ENCODE measurements at regions not wholly inside any gene's neighbourhood (a gene's known extent, or its start where the extent isn't known, plus 50 kb on each side); places are given as distances from the start of the nearest gene placed in this dataset.

DNA sequence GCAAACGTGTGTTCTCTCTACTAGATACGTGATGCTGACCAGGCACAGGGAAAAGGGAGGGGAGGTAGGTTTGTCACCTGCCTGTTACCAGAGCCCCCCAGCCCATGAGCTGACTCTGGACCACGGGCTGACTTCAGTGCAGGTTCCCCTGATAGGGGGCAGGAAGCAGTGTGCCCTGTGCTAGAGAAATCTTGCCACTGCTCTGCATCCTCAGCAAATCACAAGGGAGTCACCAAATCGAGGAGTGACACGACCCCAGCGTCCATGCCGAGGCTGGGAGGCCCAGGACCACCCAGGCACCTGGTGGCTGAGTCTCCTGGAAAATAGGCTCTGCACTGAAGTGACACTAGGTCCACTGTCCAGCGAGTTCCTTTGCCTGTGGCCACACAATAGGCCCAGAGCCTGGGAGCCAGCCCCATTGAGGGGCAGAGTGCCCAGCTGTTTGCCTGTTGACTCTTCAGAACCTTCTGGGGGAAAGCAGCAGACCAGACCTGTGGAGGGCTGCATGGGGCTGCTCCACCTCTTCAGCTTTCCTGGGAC is 99.3 kb downstream of the CTTN start:
- TF ChIP-seq, protein P1, sequence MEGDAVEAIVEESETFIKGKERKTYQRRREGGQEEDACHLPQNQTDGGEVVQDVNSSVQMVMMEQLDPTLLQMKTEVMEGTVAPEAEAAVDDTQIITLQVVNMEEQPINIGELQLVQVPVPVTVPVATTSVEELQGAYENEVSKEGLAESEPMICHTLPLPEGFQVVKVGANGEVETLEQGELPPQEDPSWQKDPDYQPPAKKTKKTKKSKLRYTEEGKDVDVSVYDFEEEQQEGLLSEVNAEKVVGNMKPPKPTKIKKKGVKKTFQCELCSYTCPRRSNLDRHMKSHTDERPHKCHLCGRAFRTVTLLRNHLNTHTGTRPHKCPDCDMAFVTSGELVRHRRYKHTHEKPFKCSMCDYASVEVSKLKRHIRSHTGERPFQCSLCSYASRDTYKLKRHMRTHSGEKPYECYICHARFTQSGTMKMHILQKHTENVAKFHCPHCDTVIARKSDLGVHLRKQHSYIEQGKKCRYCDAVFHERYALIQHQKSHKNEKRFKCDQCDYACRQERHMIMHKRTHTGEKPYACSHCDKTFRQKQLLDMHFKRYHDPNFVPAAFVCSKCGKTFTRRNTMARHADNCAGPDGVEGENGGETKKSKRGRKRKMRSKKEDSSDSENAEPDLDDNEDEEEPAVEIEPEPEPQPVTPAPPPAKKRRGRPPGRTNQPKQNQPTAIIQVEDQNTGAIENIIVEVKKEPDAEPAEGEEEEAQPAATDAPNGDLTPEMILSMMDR (IDR thresholded peaks at IDR 0.05): no peak

- TF ChIP-seq, protein P1 (IDR thresholded peaks at IDR 0.05): no peak
These were observed 99.8 kb downstream of the CTTN start for GRCh38 chr11:70498171-70498571.

GRCh38 chr11:70498976-70499801 is 100.9 kb downstream of the CTTN start:
- TF ChIP-seq, protein P1 (IDR thresholded peaks at IDR 0.05): no peak

DNA sequence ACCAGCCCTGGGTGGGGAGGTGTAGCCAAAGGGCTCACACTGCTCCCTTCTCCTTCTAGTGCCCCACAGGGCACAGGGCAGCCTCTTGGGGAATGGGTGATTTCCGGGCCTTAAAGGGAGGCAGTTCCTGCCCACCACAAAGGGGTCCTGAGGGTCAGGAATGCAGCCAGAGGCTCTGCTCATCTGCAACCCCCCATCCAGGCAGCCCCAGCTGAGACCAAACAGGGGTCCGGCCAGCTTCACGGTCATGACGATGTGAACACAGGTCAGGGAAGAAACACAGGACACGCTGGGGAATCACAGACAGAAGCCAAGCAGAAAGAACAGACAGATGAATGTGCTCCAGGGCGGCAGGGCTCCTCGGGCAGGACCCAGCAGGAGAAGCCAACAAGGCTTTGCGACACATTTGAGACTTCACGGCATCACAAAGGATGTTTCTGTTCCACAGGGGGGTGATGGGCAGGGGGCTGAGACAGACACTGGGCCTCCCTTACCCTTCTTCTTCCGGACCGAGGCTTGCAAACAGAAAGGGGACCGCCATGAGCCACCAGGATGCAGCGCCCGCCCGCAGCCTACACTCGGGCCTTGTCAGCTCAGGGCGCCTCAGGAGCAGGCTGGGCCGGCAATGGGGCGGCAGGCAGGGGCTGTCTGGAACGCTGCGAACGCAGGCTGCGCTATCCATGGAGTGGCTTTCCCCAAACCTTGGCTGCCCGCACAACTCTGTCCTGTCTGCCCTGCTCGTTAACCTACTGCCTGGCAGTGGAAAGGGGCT is 101.9 kb downstream of the CTTN start:
- TF ChIP-seq, protein P1 (IDR thresholded peaks at IDR 0.05): no peak

DNA sequence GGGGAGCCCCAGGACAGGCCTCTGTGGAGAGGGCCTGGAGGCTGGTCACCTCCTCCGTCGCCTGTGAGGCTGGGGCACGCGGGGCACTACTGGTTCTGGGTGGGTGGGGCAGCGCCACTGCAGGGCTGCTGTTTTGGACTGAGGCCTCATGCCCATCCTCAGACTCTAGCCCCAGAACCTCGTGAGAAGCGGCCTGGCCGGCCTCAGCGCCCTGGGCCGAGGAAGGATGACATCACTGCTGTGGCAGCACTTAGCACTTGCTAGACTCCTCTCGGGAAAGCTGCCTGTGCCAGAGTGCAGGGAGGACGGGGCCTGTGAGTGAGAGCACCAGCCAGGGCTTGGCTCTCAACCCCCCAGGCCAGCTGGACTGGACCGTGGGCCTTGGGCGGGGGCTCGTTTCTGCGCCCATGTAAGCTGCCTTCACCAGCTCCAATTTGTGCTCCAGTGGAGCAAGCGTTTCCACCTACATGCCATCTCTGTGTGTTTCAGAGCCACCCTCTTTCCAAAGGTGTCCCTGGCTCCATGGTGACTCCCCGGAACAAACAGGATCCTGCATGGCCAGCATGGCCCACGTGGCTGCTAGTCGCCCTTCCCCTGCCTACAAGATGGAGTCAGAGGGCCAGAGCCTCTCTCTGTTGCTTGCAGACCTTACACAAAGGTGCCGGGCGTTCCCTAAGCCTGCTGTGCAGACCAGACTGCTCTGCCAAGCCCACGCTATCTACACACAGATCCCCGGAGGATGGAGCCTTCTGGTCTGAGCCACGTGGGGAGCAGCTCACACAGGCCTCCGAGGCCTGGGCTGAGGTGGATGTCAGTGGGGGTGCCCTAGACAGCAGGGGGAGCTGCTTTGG is 102.9 kb downstream of the CTTN start:
- TF ChIP-seq, protein P1 (IDR thresholded peaks at IDR 0.05): no peak

DNA sequence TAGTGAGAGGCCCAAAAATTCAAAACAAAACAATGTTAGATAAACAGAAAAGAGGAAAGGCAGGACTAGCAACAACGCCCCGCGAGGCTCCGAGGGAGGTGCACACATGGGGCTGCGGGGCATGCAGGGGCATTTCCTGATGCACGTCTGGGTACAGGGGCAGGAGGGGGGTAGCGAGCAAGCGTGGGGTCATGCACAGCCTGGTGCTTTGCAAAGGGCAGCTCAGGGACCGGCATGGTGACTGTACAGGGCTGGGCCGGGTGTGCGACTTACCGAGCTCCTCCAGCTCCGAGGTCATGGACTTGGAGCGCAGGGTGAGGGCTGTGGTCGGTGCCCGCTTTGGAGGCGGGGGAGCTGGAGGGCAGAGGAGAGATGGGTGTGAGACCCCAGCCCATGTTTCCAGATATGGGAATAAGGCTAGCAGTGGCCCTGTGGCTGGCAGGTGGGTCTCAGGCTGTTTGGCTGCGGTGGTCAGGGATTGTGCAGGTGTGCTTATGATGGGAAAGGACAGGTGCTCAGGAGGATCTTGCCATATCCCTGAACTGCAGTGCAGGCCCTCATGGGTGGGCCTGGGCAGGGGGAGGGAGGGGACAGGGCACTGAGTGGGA is 103.7 kb downstream of the CTTN start:
- TF ChIP-seq, protein P1 (IDR thresholded peaks at IDR 0.05): no peak

All from LNCAP (cell line).